Mesodermal cell (in vitro differentiated cells): ENCODE measurements at regions not wholly inside any gene's neighbourhood (a gene's known extent, or its start where the extent isn't known, plus 50 kb on each side); places are given as distances from the start of the nearest gene placed in this dataset.

ENCODE experiments used
- H3K27ac ChIP-seq: 2 replicates; pipeline ENCODE4 v1.7.0; 2013; ENCODE audit warnings: mild to moderate bottlenecking, low read depth, low read length, moderate library complexity; ENCODE audit not compliant: severe bottlenecking
- H3K36me3 ChIP-seq: 2 replicates; pipeline ENCODE4 v1.7.1; 2013; ENCODE audit warnings: mild to moderate bottlenecking, low read length, moderate library complexity; ENCODE audit not compliant: control insufficient read depth, insufficient read depth
- H3K4me1 ChIP-seq: one replicate; pipeline ENCODE4 v1.7.1; 2013; ENCODE audit warnings: mild to moderate bottlenecking, low read length; ENCODE audit not compliant: insufficient read depth, control insufficient read depth, poor library complexity, severe bottlenecking
- H3K4me3 ChIP-seq: 2 replicates; pipeline ENCODE4 v1.7.0; 2013; ENCODE audit warnings: low read length, control low read depth, mild to moderate bottlenecking; ENCODE audit not compliant: insufficient read depth, poor library complexity, severe bottlenecking; ENCODE audit errors: extremely low read depth
- H3K9me3 ChIP-seq: 2 replicates; pipeline ENCODE4 v1.7.1; 2013; ENCODE audit warnings: mild to moderate bottlenecking, low read length, moderate library complexity; ENCODE audit not compliant: control insufficient read depth
- WGBS, 2 experiments: methylation state at CpG; one replicate each; pipeline ENCODE4 v1.1.5; 2013; ENCODE audit warnings: missing lambda C conversion rate in 2 of 2; ENCODE audit not compliant: insufficient coverage in 2 of 2; 5-methylcytosine and 5-hydroxymethylcytosine counted together

DNA sequence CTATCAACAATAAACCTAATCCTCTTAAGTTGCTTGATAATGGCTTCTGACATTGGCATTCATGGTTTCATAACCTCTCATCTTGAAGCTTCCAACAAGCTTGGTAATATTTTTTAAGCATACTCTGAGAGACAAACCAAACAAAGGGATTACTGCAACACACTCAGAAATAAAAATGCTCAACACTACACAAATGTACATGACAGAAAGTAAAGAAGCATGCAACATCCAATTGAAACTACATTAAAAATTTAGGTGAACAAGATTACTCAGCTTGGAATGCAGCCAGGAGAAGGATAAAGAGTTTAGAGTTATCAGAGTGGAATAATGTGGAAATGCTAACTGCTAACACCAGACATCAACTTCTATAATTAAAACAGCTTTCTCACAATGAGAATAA is 1136.6 kb upstream of the PABPC4L start:
- no peaks in the 10 kb centered on the region for H3K36me3 ChIP-seq

DNA sequence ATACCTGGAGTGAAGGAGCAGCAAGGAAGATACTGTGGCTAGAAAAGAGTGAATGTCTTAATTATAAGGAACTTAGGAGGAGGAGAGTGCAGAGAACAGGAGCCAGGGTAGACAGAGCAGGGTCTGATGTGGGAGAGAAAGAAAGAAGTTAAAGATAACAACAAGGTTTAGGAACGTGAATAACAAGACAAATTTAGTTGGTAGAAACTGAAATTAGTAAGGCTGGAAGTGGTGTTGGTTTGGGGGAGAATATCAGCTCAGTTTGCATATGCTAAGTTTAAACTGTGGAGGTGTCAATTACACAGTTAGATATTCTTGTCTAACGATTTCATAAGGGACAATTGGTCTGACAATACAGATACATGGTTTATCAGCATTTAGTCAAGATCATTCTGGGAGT is 1123.7 kb upstream of the PABPC4L start:
- no peaks in the 10 kb centered on the region for H3K4me1 ChIP-seq

More for the DNA sequence above, 1136.6 kb upstream of the PABPC4L start:
- no peak overlapping the region for H3K4me3 ChIP-seq
- no peaks in the 10 kb centered on the region for H3K9me3 ChIP-seq
- H3K27ac ChIP-seq: no peak overlapping the region
- H3K4me1 ChIP-seq: no peaks in the 10 kb centered on the region

GRCh38 chr4:135319685-135320084 is 1118.1 kb upstream of the PABPC4L start:
- Histone ChIP-seq H3K9me3 (no peaks in the 10 kb centered on the region), H3K4me3 (no peak overlapping the region), H3K4me1 (no peaks in the 10 kb centered on the region), H3K36me3 (no peaks in the 10 kb centered on the region), H3K27ac (no peak overlapping the region)
- 80% methylated on average over 1 of the region's 2 CpGs; no CpG with 5 or more reads in 1 of the 2 experiments for WGBS, 2 experiments

More for the DNA sequence above, 1123.7 kb upstream of the PABPC4L start:
- WGBS, 2 experiments: 91 to 92% methylated on average over 1 to 2 of the region's 2 CpGs
- H3K36me3 ChIP-seq: no peaks in the 10 kb centered on the region
- no peak overlapping the region for H3K4me3 ChIP-seq
- no peaks in the 10 kb centered on the region for H3K9me3 ChIP-seq
- H3K27ac ChIP-seq: no peak overlapping the region

DNA sequence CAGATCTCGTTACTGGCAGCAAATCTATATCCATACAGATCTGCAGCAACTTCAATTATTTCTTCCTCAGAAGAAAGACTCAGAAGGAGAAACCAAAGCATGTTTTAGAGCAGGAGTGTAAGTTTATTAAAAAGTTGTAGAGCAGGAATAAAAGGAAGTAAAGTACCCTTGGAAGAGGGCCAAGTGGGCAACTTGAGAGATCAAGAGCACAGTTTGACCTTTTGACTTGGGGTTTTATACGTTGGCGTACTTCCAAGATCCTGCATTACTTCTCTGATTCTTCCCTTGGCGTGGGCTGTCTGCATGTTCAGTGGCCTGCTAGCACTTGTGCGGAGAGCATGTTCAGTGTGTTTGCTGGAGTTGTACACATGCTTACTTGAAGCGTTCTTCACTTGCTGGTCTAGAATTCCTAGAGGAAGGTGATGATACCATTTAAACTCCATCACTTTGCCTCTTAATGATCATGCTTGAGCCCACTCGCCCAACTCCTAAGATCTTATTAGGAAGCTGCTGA is 1114.7 kb upstream of the PABPC4L start:
- no peak overlapping the region for H3K27ac ChIP-seq
- H3K9me3 ChIP-seq: no peaks in the 10 kb centered on the region
- H3K4me1 ChIP-seq: no peaks in the 10 kb centered on the region
- WGBS, 2 experiments: 92 to 93% methylated on average over 3 to 6 of the region's 7 CpGs
- no peaks in the 10 kb centered on the region for H3K36me3 ChIP-seq
- H3K4me3 ChIP-seq: no peak overlapping the region

- no peaks in the 10 kb centered on the region for H3K36me3 ChIP-seq
- peaks cover 4% of the 10 kb centered on the region for H3K9me3 ChIP-seq
- H3K27ac ChIP-seq: no peak overlapping the region
- H3K4me3 ChIP-seq: no peak overlapping the region
- WGBS, 2 experiments: 100% methylated on average over 2 of the region's 2 CpGs
- H3K4me1 ChIP-seq: no peaks in the 10 kb centered on the region
Observed at GRCh38 chr4:135290136-135290535, 1088.5 kb upstream of the PABPC4L start.

DNA sequence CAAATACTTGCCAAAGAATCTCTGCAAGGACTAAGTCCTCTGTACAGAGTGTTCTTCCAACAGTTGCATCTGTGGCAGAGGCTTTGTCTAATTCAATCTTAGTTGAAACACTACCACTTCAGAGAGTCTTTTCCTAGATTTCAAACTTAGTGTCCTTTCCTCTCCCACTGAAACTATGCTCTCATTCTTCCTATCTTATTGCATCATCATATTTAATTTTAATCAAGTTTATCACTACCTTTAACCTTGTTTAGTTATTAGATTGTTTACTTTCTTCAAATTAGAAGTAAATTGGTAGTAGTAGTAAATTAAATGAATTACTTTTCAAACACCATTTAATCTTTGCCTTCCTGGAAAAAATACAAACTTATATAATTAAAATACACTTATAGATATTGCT is 1082.3 kb upstream of the PABPC4L start:
- H3K36me3 ChIP-seq: no peaks in the 10 kb centered on the region
- H3K4me3 ChIP-seq: no peak overlapping the region

DNA sequence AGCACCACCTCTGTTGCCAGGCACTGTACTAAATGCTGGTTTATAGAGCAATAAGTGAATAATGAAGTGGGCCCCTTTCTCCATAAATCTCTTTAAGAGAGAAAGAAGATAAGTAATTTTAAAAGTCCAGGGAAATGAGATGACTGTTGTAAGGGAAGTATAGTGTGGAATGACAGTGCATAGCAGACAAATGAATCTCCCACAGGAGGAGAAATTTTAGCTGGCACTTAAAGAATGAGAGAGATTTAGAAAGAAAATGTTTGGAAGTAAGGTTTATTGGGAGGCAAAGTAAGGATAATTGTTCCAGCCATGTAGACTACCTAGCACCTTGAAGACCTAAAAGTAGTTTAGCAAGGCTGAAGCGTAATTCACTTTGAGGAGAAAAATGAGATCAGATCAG is 1081.1 kb upstream of the PABPC4L start:
- Histone ChIP-seq H3K36me3 (no peaks in the 10 kb centered on the region), H3K4me3 (no peak overlapping the region), H3K4me1 (peaks cover under 1% of the 10 kb centered on the region), H3K27ac (no peak overlapping the region), H3K9me3 (peaks cover 4% of the 10 kb centered on the region)
- 100% methylated on average over 1 of the region's 1 CpG for whole genome bisulfite sequencing, 2 experiments

More for the DNA sequence above, 1082.3 kb upstream of the PABPC4L start:
- Histone ChIP-seq H3K9me3 (peaks cover 4% of the 10 kb centered on the region), H3K27ac (no peak overlapping the region), H3K4me1 (no peaks in the 10 kb centered on the region)

GRCh38 chr4:135281230-135281629 is 1079.6 kb upstream of the PABPC4L start:
- Histone ChIP-seq H3K4me1 (peaks cover 8% of the 10 kb centered on the region), H3K36me3 (no peaks in the 10 kb centered on the region), H3K27ac (no peak overlapping the region), H3K9me3 (no peaks in the 10 kb centered on the region), H3K4me3 (no peak overlapping the region)
- 80% methylated on average over 1 of the region's 3 CpGs for WGBS, 2 experiments

- Histone ChIP-seq H3K36me3 (no peaks in the 10 kb centered on the region), H3K4me3 (no peak overlapping the region), H3K9me3 (no peaks in the 10 kb centered on the region), H3K4me1 (peaks cover 8% of the 10 kb centered on the region), H3K27ac (no peak overlapping the region)
- WGBS, 2 experiments: 60 to 71% methylated on average over 1 of the region's 2 CpGs
Observed at GRCh38 chr4:135277980-135278315, 1076.4 kb upstream of the PABPC4L start.

DNA sequence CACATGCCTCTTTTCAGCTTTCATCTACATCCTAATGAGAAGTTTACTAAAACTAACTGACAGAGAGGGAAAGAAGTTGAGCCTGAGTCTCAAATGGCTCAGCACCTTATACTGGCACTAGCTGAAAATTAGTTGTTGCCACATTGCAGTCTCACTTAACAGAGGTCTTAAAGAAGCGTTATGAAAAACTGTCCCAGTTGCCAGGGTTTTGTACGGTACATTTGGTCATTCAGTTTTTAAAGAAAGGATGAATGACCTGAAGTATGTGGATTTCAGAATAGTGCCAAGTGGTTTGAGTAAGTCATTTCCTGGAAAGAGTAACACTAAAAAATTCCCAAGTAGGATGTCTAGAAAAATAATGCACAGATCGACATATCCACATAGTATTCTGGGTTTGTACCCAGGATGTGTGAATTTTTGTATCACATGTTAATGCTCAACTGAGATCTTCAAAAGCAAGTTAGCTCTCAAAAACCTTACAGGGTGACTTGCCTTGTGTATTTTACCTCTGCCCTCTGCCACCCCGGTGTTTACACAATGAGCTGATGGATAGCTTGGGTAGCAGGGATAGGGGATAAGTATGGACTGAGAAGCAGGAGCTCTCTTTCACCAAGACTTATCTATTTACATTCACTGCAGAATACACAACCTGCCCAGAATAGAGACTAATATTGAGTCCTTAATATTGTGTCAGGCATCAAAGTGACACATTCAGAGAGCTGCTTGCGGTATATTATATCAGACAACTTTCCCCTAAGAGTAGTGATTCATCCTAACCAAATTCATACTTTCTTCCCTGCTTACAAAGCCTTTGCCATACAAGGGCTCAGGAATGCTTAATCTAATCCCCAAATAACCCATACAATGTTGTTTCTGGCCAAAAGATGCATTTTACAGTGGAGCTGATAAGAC is 1075.7 kb upstream of the PABPC4L start:
- WGBS, 2 experiments: 90 to 100% methylated on average over 1 to 3 of the region's 5 CpGs
- Histone ChIP-seq H3K9me3 (no peaks in the 10 kb centered on the region), H3K27ac (no peak overlapping the region), H3K4me1 (peaks cover 8% of the 10 kb centered on the region), H3K4me3 (no peak overlapping the region), H3K36me3 (no peaks in the 10 kb centered on the region)

DNA sequence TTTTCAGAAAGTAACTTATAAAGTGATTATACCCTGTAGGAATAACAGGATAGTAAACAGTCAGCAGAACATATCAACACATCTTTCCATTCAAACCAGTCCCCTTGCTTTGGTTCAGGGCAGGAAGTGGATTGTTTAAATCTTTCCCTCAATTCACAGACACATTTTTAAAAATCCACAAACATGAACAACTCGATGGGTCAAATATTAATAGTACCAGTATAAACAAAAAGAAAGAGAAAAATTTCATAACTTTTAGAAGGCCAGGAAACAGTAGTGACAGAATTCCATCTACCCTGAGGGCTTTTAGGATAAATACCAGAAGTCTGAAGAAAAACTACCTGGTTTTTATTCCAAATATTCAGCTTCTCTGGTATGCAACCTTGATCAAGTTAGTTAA is 1072.8 kb upstream of the PABPC4L start:
- H3K9me3 ChIP-seq: no peaks in the 10 kb centered on the region
- no CpG with 5 or more reads among the region's 1 CpG for WGBS, 2 experiments

More for the DNA sequence above, 1072.8 kb upstream of the PABPC4L start:
- Histone ChIP-seq H3K27ac (no peak overlapping the region), H3K4me1 (peaks cover 8% of the 10 kb centered on the region), H3K36me3 (no peaks in the 10 kb centered on the region), H3K4me3 (no peak overlapping the region)
